ENCODE measurements at regions not wholly inside any gene's neighbourhood (a gene's known extent, or its start where the extent isn't known, plus 50 kb on each side); places are given as distances from the start of the nearest gene placed in this dataset.

DNA sequence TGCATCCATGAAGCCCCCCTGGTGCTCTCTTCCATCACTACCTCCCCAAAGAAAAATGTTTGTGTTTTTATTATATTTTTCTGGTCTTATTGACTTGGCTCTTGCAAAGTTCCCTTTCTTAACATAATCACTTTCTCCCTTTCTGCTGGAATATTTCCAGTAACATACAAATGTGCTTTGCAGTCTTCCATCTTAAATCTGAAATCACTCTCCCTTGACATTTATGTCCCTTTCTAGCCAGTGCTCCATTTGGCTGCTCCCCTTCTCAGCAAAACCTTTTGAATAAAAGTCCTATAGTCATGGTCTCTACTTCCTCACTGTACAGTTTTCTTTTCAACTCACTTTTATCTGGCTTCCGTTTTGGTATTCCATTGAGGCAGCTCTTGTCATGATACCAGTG is 118.8 kb downstream of the SNAPC1 start:
- no TSS peak for BruUV-seq (replicated peaks)
- TF ChIP-seq, protein P1, sequence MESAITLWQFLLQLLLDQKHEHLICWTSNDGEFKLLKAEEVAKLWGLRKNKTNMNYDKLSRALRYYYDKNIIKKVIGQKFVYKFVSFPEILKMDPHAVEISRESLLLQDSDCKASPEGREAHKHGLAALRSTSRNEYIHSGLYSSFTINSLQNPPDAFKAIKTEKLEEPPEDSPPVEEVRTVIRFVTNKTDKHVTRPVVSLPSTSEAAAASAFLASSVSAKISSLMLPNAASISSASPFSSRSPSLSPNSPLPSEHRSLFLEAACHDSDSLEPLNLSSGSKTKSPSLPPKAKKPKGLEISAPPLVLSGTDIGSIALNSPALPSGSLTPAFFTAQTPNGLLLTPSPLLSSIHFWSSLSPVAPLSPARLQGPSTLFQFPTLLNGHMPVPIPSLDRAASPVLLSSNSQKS (CRISPR knock-in tag; IDR thresholded peaks at IDR 0.05) = no peak
- TF ChIP-seq, protein P2, sequence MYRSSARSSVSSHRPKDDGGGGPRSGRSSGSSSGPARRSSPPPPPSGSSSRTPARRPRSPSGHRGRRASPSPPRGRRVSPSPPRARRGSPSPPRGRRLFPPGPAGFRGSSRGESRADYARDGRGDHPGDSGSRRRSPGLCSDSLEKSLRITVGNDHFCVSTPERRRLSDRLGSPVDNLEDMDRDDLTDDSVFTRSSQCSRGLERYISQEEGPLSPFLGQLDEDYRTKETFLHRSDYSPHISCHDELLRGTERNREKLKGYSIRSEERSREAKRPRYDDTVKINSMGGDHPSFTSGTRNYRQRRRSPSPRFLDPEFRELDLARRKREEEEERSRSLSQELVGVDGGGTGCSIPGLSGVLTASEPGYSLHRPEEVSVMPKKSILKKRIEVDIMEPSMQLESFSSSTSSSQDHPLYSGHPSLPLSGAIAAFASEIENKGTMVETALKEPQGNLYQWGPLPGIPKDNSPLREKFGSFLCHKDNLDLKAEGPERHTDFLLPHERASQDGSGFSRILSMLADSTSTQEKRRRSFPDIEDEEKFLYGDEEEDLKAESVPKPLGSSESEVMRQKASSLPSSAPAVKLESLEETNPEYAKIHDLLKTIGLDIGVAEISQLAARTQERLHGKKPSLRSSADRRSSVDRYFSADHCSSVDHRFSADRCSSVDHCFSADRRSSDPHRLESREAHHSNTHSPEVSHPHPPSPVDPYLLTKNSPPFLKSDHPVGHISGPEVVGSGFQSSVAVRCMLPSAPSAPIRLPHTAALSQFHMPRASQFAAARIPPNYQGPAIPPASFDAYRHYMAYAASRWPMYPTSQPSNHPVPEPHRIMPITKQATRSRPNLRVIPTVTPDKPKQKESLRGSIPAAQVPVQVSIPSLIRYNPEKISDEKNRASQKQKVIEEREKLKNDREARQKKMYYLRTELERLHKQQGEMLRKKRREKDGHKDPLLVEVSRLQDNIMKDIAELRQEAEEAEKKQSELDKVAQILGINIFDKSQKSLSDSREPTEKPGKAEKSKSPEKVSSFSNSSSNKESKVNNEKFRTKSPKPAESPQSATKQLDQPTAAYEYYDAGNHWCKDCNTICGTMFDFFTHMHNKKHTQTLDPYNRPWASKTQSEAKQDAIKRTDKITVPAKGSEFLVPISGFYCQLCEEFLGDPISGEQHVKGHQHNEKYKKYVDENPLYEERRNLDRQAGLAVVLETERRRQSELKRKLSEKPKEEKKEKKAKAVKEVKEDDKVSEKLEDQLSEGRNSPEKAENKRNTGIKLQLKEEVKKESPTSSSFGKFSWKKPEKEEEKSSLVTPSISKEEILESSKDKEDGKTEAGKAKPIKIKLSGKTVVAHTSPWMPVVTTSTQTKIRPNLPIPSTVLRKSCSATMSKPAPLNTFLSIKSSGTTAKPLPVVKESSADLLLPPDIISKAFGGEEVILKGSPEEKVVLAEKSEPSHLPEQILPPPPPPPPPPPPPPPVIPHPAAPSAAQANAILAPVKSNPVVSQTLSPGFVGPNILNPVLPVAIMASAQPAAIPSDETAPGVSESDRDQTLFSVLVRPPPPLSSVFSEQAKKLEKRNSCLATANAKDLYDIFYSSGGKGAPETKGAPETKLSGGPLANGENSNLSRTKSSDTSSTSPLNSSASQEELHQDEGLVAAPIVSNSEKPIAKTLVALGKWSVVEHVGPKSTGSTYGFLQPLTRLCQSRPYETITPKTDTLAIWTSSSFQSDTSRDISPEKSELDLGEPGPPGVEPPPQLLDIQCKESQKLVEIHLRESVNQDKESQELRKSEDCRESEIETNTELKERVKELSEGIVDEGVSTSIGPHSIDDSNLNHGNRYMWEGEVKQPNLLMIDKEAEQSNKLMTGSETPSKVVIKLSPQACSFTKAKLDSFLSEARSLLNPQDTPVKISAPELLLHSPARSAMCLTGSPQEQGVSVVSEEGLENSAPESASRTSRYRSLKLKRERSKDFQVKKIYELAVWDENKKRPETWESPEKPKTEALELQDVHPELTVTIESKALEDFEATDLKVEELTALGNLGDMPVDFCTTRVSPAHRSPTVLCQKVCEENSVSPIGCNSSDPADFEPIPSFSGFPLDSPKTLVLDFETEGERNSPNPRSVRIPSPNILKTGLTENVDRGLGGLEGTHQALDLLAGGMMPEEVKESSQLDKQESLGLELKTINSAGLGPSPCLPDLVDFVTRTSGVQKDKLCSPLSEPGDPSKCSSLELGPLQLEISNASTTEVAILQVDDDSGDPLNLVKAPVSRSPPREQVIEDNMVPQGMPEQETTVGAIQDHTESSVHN (IDR thresholded peaks at IDR 0.05; ENCODE audit: borderline replicate concordance in 1 of 2, low read depth in 1 of 2) = no peak
- TF ChIP-seq MAZ (CRISPR knock-in tag; conservative IDR thresholded peaks at IDR 0.05 in 1 of 2, IDR thresholded peaks at IDR 0.05 in 1 of 2) (no peak), ZNF668 (CRISPR knock-in tag; IDR thresholded peaks at IDR 0.05) (no peak), NELFE (IDR thresholded peaks at IDR 0.05; ENCODE audit: insufficient read depth, insufficient read length) (no peak), NFRKB (IDR thresholded peaks at IDR 0.05; ENCODE audit: low read depth) (no peak), ZNF41 (CRISPR knock-in tag; conservative IDR thresholded peaks at IDR 0.05) (no peak), NCOA6 (IDR thresholded peaks at IDR 0.05) (no peak)
- TF ChIP-seq, protein P3, sequence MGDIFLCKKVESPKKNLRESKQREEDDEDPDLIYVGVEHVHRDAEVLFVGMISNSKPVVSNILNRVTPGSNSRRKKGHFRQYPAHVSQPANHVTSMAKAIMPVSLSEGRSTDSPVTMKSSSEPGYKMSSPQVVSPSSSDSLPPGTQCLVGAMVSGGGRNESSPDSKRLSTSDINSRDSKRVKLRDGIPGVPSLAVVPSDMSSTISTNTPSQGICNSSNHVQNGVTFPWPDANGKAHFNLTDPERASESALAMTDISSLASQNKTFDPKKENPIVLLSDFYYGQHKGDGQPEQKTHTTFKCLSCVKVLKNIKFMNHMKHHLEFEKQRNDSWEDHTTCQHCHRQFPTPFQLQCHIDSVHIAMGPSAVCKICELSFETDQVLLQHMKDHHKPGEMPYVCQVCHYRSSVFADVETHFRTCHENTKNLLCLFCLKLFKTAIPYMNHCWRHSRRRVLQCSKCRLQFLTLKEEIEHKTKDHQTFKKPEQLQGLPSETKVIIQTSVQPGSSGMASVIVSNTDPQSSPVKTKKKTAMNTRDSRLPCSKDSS (IDR thresholded peaks at IDR 0.05; ENCODE audit: low read depth, partially characterized antibody) = no peak
- TF ChIP-seq, protein P4, sequence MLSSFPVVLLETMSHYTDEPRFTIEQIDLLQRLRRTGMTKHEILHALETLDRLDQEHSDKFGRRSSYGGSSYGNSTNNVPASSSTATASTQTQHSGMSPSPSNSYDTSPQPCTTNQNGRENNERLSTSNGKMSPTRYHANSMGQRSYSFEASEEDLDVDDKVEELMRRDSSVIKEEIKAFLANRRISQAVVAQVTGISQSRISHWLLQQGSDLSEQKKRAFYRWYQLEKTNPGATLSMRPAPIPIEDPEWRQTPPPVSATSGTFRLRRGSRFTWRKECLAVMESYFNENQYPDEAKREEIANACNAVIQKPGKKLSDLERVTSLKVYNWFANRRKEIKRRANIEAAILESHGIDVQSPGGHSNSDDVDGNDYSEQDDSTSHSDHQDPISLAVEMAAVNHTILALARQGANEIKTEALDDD (IDR thresholded peaks at IDR 0.05) = no peak

More for the DNA sequence above, 118.8 kb downstream of the SNAPC1 start:
- H3K9ac ChIP-seq (ENCODE audit: insufficient read depth in 1 of 2, low read depth in 2 of 2, low read length in 2 of 2) = no peak overlapping the region
- no peaks in the 10 kb centered on the region for H3K9me1 ChIP-seq (ENCODE audit: control insufficient read depth, insufficient read depth, low read length)
- POLR2A ChIA-PET = no interaction called here
- no peaks in the 10 kb centered on the region for H3K36me3 ChIP-seq (ENCODE audit: control insufficient read depth, insufficient read depth, low read length)
- no peaks in the 10 kb centered on the region for H4K20me1 ChIP-seq (replicated peaks; ENCODE audit: control insufficient read depth, insufficient read depth, low read length)
- FAIRE-seq = no peak
- H3K4me3 ChIP-seq = no peak overlapping the region
- no peaks in the 10 kb centered on the region; a peak in 1 of 5 replicates for H3K27me3 ChIP-seq (ENCODE audit: control insufficient read depth in 2 of 2, insufficient read depth in 2 of 2, low read length in 2 of 2)
- no peak for ATAC-seq
- H3K27ac ChIP-seq (ENCODE audit: extremely low read depth, low read depth, low read length) = no peak overlapping the region
- WGBS (ENCODE audit: insufficient coverage, low coverage, missing lambda C conversion rate) = 0% methylated on average over 1 of the region's 1 CpG
- H3K9me3 ChIP-seq (replicated peaks; ENCODE audit: control insufficient read depth, insufficient read depth, low read depth, low read length) = no peaks in the 10 kb centered on the region
- intact Hi-C loops (cut with micrococcal nuclease) (no loop called here), in situ Hi-C loops (cut with MboI) (loop anchor here (25.0 kb wide), 1 partner anchor 1406 kb away; no protein-coding TSS in a partner anchor)
- DNase-seq (ENCODE audit: extremely low read depth in 1 of 4, low spot score in 3 of 4) = no peak
- no peaks in the 10 kb centered on the region for H3K4me1 ChIP-seq (replicated peaks in 1 of 2; ENCODE audit: control insufficient read depth in 2 of 2, insufficient read depth in 2 of 2, low read length in 2 of 2)
- no peak overlapping the region for H2AFZ ChIP-seq (ENCODE audit: low read depth, low read length)
- no peaks in the 10 kb centered on the region for H3K79me2 ChIP-seq (ENCODE audit: control insufficient read depth, insufficient read depth, low read length)
- no peak overlapping the region for H3K4me2 ChIP-seq (ENCODE audit: insufficient read depth, low read length)
- CTCF ChIA-PET (ENCODE audit: low intra/inter-chr PET ratio) = no interaction called here
